Dendritic cell treated with granulocyte-macrophage colony-stimulating factor and Interleukin-4, amounts not matched to agents 40 ng/mL and 50 ng/mL, for 4 days (primary cell): ENCODE measurements at regions not wholly inside any gene's neighbourhood (a gene's known extent, or its start where the extent isn't known, plus 50 kb on each side); places are given as distances from the start of the nearest gene placed in this dataset.
"Not testable (repeated sequence)": the region's sequence is repeated elsewhere in the genome, so short reads cannot be mapped to it uniquely, and the experiment has no call there.

Experiments
- H3K27ac Mint-ChIP-seq: one replicate; pipeline ENCODE4 v1.8.0; 2022; ENCODE audit warnings: mild to moderate bottlenecking, mixed read lengths
- H3K27me3 Mint-ChIP-seq: one replicate; pipeline ENCODE4 v1.8.0; 2022; ENCODE audit warnings: mild to moderate bottlenecking, mixed read lengths
- H3K36me3 Mint-ChIP-seq: one replicate; pipeline ENCODE4 v1.8.0; 2022; ENCODE audit warnings: low read depth, mixed read lengths
- H3K4me1 Mint-ChIP-seq: one replicate; pipeline ENCODE4 v1.8.0; 2022; ENCODE audit warnings: low read depth, mixed read lengths
- H3K4me3 Mint-ChIP-seq: one replicate; pipeline ENCODE4 v1.8.0; 2022; ENCODE audit warnings: mild to moderate bottlenecking, moderate library complexity, mixed read lengths
- H3K9me3 Mint-ChIP-seq: one replicate; pipeline ENCODE4 v1.8.0; 2022; ENCODE audit warnings: mixed read lengths
- intact Hi-C: fragments of 100-400 bp; cut with micrococcal nuclease; formaldehyde crosslinking; loops from one replicate; pipeline ENCODE4 v1.15.0; 2022

- H3K4me3 Mint-ChIP-seq, result no peak overlapping the region
- no peaks in the 10 kb centered on the region for H3K27me3 Mint-ChIP-seq
- no peak overlapping the region for H3K27ac Mint-ChIP-seq
- H3K9me3 Mint-ChIP-seq, result peaks cover 30% of the 10 kb centered on the region
- H3K4me1 Mint-ChIP-seq, result no peaks in the 10 kb centered on the region
- intact Hi-C loops, result no loop called here
- H3K36me3 Mint-ChIP-seq, result no peaks in the 10 kb centered on the region
Observed at GRCh38 chr4:187679450-187679849, 316.1 kb upstream of the ZFP42 start.

GRCh38 chr4:187685247-187685646 is 310.3 kb upstream of the ZFP42 start:
- Mint-ChIP-seq H3K9me3 (peaks cover 8% of the 10 kb centered on the region), H3K36me3 (no peaks in the 10 kb centered on the region), H3K27me3 (no peaks in the 10 kb centered on the region), H3K4me3 (no peak overlapping the region), H3K27ac (no peak overlapping the region), H3K4me1 (no peaks in the 10 kb centered on the region)
- intact Hi-C loops, result no loop called here

- H3K27me3 Mint-ChIP-seq, result no peaks in the 10 kb centered on the region
- H3K4me1 Mint-ChIP-seq, result no peaks in the 10 kb centered on the region
- no peak overlapping the region for H3K27ac Mint-ChIP-seq
- peaks cover 8% of the 10 kb centered on the region for H3K9me3 Mint-ChIP-seq
- intact Hi-C loops, result no loop called here
- H3K4me3 Mint-ChIP-seq, result no peak overlapping the region
- no peaks in the 10 kb centered on the region for H3K36me3 Mint-ChIP-seq
Observed at GRCh38 chr4:187687697-187688096, 307.9 kb upstream of the ZFP42 start.

- Mint-ChIP-seq H3K4me3 (no peak overlapping the region), H3K27me3 (no peaks in the 10 kb centered on the region), H3K36me3 (no peaks in the 10 kb centered on the region), H3K4me1 (no peaks in the 10 kb centered on the region), H3K9me3 (peaks cover 19% of the 10 kb centered on the region), H3K27ac (no peak overlapping the region)
- intact Hi-C loops, result no loop called here
Observed at GRCh38 chr4:187692626-187693025, 302.9 kb upstream of the ZFP42 start.

GRCh38 chr4:187695531-187695930 is 300.0 kb upstream of the ZFP42 start:
- intact Hi-C loops, H3K27ac Mint-ChIP-seq, H3K36me3 Mint-ChIP-seq, H3K4me3 Mint-ChIP-seq, H3K27me3 Mint-ChIP-seq, H3K4me1 Mint-ChIP-seq: not testable (repeated sequence)
- peaks cover 19% of the 10 kb centered on the region for H3K9me3 Mint-ChIP-seq

- H3K4me3 Mint-ChIP-seq, result no peak overlapping the region
- H3K4me1 Mint-ChIP-seq, result no peaks in the 10 kb centered on the region
- H3K27me3 Mint-ChIP-seq, result no peaks in the 10 kb centered on the region
- H3K9me3 Mint-ChIP-seq, result peaks cover 42% of the 10 kb centered on the region
- H3K36me3 Mint-ChIP-seq, result no peaks in the 10 kb centered on the region
- no peak overlapping the region for H3K27ac Mint-ChIP-seq
- intact Hi-C loops, result no loop called here
Observed at GRCh38 chr4:187711586-187711985, 284.0 kb upstream of the ZFP42 start.

- no peaks in the 10 kb centered on the region for H3K27me3 Mint-ChIP-seq
- intact Hi-C loops, result no loop called here
- no peaks in the 10 kb centered on the region for H3K36me3 Mint-ChIP-seq
- peaks cover 9% of the 10 kb centered on the region for H3K9me3 Mint-ChIP-seq
- H3K4me3 Mint-ChIP-seq, result no peak overlapping the region
- no peaks in the 10 kb centered on the region for H3K4me1 Mint-ChIP-seq
- no peak overlapping the region for H3K27ac Mint-ChIP-seq
Observed at GRCh38 chr4:187714957-187715356, 280.6 kb upstream of the ZFP42 start.

GRCh38 chr4:187715466-187715865 is 280.1 kb upstream of the ZFP42 start:
- Mint-ChIP-seq H3K4me3 (no peak overlapping the region), H3K27me3 (no peaks in the 10 kb centered on the region), H3K4me1 (no peaks in the 10 kb centered on the region), H3K36me3 (no peaks in the 10 kb centered on the region), H3K9me3 (peaks cover 9% of the 10 kb centered on the region), H3K27ac (no peak overlapping the region)
- intact Hi-C loops, result no loop called here

- intact Hi-C loops, result no loop called here
- Mint-ChIP-seq H3K4me1 (no peaks in the 10 kb centered on the region), H3K4me3 (no peak overlapping the region), H3K36me3 (no peaks in the 10 kb centered on the region), H3K9me3 (peaks cover 32% of the 10 kb centered on the region), H3K27me3 (no peaks in the 10 kb centered on the region), H3K27ac (no peak overlapping the region)
Observed at GRCh38 chr4:187724456-187724855, 271.1 kb upstream of the ZFP42 start.

GRCh38 chr4:187726485-187726884 is 269.1 kb upstream of the ZFP42 start:
- H3K36me3 Mint-ChIP-seq, result no peaks in the 10 kb centered on the region
- no peaks in the 10 kb centered on the region for H3K27me3 Mint-ChIP-seq
- intact Hi-C loops, result no loop called here
- H3K27ac Mint-ChIP-seq, result no peak overlapping the region
- no peaks in the 10 kb centered on the region for H3K4me1 Mint-ChIP-seq
- H3K9me3 Mint-ChIP-seq, result peaks cover 52% of the 10 kb centered on the region
- no peak overlapping the region for H3K4me3 Mint-ChIP-seq

- Mint-ChIP-seq H3K4me1 (no peaks in the 10 kb centered on the region), H3K9me3 (peaks cover 67% of the 10 kb centered on the region), H3K27me3 (no peaks in the 10 kb centered on the region), H3K4me3 (no peak overlapping the region), H3K27ac (no peak overlapping the region), H3K36me3 (no peaks in the 10 kb centered on the region)
- intact Hi-C loops, result no loop called here
Observed at GRCh38 chr4:187732524-187732923, 263.0 kb upstream of the ZFP42 start.

GRCh38 chr4:187739771-187740170 is 255.8 kb upstream of the ZFP42 start:
- no peaks in the 10 kb centered on the region for H3K4me1 Mint-ChIP-seq
- no peaks in the 10 kb centered on the region for H3K36me3 Mint-ChIP-seq
- no peak overlapping the region for H3K4me3 Mint-ChIP-seq
- H3K27me3 Mint-ChIP-seq, result no peaks in the 10 kb centered on the region
- H3K9me3 Mint-ChIP-seq, result peaks cover 63% of the 10 kb centered on the region
- intact Hi-C loops, result no loop called here
- no peak overlapping the region for H3K27ac Mint-ChIP-seq

GRCh38 chr4:187744911-187745310 is 250.7 kb upstream of the ZFP42 start:
- H3K4me1 Mint-ChIP-seq, result no peaks in the 10 kb centered on the region
- H3K36me3 Mint-ChIP-seq, result no peaks in the 10 kb centered on the region
- H3K4me3 Mint-ChIP-seq, result no peak overlapping the region
- peaks cover 69% of the 10 kb centered on the region for H3K9me3 Mint-ChIP-seq
- H3K27ac Mint-ChIP-seq, result no peak overlapping the region
- no peaks in the 10 kb centered on the region for H3K27me3 Mint-ChIP-seq
- intact Hi-C loops, result no loop called here

- not testable (repeated sequence) for H3K4me3 Mint-ChIP-seq, H3K4me1 Mint-ChIP-seq, H3K36me3 Mint-ChIP-seq
Observed at GRCh38 chr4:187750652-187751051, 244.9 kb upstream of the ZFP42 start.

GRCh38 chr4:187767158-187767557 is 228.4 kb upstream of the ZFP42 start:
- intact Hi-C loops, result no loop called here
- Mint-ChIP-seq H3K27me3 (no peaks in the 10 kb centered on the region), H3K4me1 (no peaks in the 10 kb centered on the region)

More at GRCh38 chr4:187750652-187751051, 244.9 kb upstream of the ZFP42 start:
- H3K27ac Mint-ChIP-seq, intact Hi-C loops, H3K27me3 Mint-ChIP-seq: not testable (repeated sequence)
- H3K9me3 Mint-ChIP-seq, result peaks cover 60% of the 10 kb centered on the region

More at GRCh38 chr4:187767158-187767557, 228.4 kb upstream of the ZFP42 start:
- Mint-ChIP-seq H3K4me3 (no peak overlapping the region), H3K27ac (no peak overlapping the region), H3K9me3 (peaks cover 52% of the 10 kb centered on the region), H3K36me3 (no peaks in the 10 kb centered on the region)
